ENCODE measurements at regions not wholly inside any gene's neighbourhood (a gene's known extent, or its start where the extent isn't known, plus 50 kb on each side); places are given as distances from the start of the nearest gene placed in this dataset.

GRCh38 chr5:67360047-67360446 lies 163.4 kb upstream of the CD180 start:
- ChIA-PET CTCF (interaction anchor here (1.3 kb wide), 1 partner anchor 12 kb away, joined by 3 read pairs; no protein-coding TSS in a partner anchor), POLR2A (no interaction called here)
- no peak for TF ChIP-seq CTCF (IDR thresholded peaks at IDR 0.05; ENCODE audit: control extremely low read depth, extremely low read depth, low read depth, missing control alignments)
- DNase-seq (ENCODE audit: extremely low spot score) = no peak

- TF ChIP-seq CTCF (IDR thresholded peaks at IDR 0.05; ENCODE audit: control extremely low read depth, extremely low read depth, low read depth, missing control alignments) = no peak
- ChIA-PET CTCF (no interaction called here), POLR2A (no interaction called here)
- no peak for DNase-seq (ENCODE audit: extremely low spot score)
Measured at GRCh38 chr5:67358186-67358585, 161.6 kb upstream of the CD180 start.

- CTCF ChIA-PET = interaction anchor here (1.3 to 2.0 kb wide), 2 partner anchors 9 to 109 kb away, joined by 3 to 5 read pairs; no protein-coding TSS in a partner anchor
Measured at GRCh38 chr5:67355120-67355713, 158.6 kb upstream of the CD180 start.

GRCh38 chr5:67353500-67354450 lies 157.2 kb upstream of the CD180 start:
- no peak for DNase-seq (ENCODE audit: extremely low spot score)
- TF ChIP-seq CTCF (IDR thresholded peaks at IDR 0.05; ENCODE audit: control extremely low read depth, extremely low read depth, low read depth, missing control alignments) = no peak
- CTCF ChIA-PET = interaction anchor here (1.0 to 2.0 kb wide), 4 partner anchors 10 to 108 kb away, joined by 3 to 5 read pairs (median 4); no protein-coding TSS in a partner anchor
- POLR2A ChIA-PET = no interaction called here

More at GRCh38 chr5:67355120-67355713, 158.6 kb upstream of the CD180 start:
- POLR2A ChIA-PET = no interaction called here
- no peak for TF ChIP-seq CTCF (IDR thresholded peaks at IDR 0.05; ENCODE audit: control extremely low read depth, extremely low read depth, low read depth, missing control alignments)
- DNase-seq (ENCODE audit: extremely low spot score) = no peak

DNA sequence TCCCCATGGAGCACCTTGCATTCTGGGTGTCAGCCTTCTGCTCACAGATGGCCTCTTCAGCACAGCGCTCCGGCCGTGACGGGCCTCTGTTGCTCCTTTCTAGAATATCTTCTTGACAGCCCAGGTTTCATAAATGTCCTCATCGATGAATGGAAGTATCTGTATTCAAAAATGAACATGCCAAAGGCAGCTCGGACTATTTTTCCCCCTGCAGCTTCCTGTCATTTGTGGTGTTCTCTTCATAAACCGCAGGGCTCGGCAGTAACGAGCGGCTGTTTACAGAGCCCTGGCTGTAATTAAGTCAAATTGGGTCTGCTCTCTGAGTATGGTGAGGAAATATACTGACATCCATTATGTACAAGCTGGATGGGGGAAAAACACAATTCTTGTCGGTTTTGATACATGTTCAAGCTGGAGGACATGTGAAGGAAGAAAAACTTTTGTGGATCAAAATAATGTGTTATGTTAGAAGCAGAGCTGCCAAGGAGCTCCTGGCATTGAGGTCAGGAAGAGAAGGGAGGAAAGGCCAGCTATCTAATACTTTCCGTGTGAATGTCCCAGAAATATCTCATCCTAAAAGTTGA lies 154.1 kb upstream of the CD180 start:
- TF ChIP-seq CTCF (IDR thresholded peaks at IDR 0.05; ENCODE audit: control extremely low read depth, extremely low read depth, low read depth, missing control alignments) = no peak
- ChIA-PET POLR2A (no interaction called here), CTCF (interaction anchor here (1.2 kb wide), 1 partner anchor 750 kb away, joined by 3 read pairs; no protein-coding TSS in a partner anchor)
- DNase-seq (ENCODE audit: extremely low spot score) = no peak

DNA sequence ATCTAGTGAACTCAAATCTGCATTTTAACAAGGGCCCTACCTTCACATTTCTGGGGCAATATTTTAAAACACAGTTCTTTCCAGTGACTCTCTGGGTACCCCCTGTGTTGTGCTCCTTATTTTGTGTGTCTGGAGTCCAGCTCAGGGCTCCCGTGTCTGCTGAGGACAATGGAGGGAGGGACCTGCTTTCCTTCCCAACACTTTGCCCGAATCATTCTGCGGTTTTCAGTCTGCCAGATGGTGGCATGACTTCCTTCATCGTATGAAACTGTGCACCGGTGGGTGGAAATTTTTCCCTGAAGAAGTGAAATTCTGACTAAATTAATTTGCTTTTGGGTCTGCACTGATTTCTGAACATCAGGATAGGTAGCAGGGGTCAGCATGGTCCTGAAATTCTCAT lies 153.6 kb upstream of the CD180 start:
- DNase-seq (ENCODE audit: extremely low spot score) = no peak
- CTCF ChIA-PET = no interaction called here
- POLR2A ChIA-PET = no interaction called here
- no peak for TF ChIP-seq CTCF (IDR thresholded peaks at IDR 0.05; ENCODE audit: control extremely low read depth, extremely low read depth, low read depth, missing control alignments)

All from GM10248 (cell line).